NCI-H1092 (cell line): ENCODE measurements at regions not wholly inside any gene's neighbourhood (a gene's known extent, or its start where the extent isn't known, plus 50 kb on each side); places are given as distances from the start of the nearest gene placed in this dataset.

Source experiments
- DNase-seq: peaks from one replicate; lab custom pipeline; 2025; lab: John Stamatoyannopoulos, UW

- no peak for DNase-seq
Observed at GRCh38 chr4:106766519-106766918, 269.6 kb downstream of the DKK2 start.

GRCh38 chr4:106764774-106765173 lies 271.3 kb downstream of the DKK2 start:
- no peak for DNase-seq

- DNase-seq = no peak
Observed at GRCh38 chr4:106762666-106763443, 273.3 kb downstream of the DKK2 start.

GRCh38 chr4:106753426-106753825 lies 282.7 kb downstream of the DKK2 start:
- no peak for DNase-seq

GRCh38 chr4:106746451-106746850 lies 289.7 kb downstream of the DKK2 start:
- no peak for DNase-seq

- DNase-seq = no peak
Observed at GRCh38 chr4:106738121-106738520, 298.0 kb downstream of the DKK2 start.

GRCh38 chr4:106718548-106718947 lies 317.6 kb downstream of the DKK2 start:
- no peak for DNase-seq

- DNase-seq = no peak
Observed at GRCh38 chr4:106717091-106717490, 319.0 kb downstream of the DKK2 start.

GRCh38 chr4:106715825-106716224 lies 320.3 kb downstream of the DKK2 start:
- no peak for DNase-seq

- no peak for DNase-seq
Observed at GRCh38 chr4:106708464-106708816, 327.7 kb downstream of the DKK2 start.

- no peak for DNase-seq
Observed at GRCh38 chr4:106707776-106708463, 328.2 kb downstream of the DKK2 start.

GRCh38 chr4:106704253-106704870 lies 331.8 kb downstream of the DKK2 start:
- DNase-seq = no peak

GRCh38 chr4:106700321-106700720 lies 331.7 kb upstream of the GIMD1 start:
- no peak for DNase-seq

GRCh38 chr4:106698621-106699195 lies 330.1 kb upstream of the GIMD1 start:
- DNase-seq = no peak

- DNase-seq = no peak
Observed at GRCh38 chr4:106695501-106696262, 327.1 kb upstream of the GIMD1 start.

- no peak for DNase-seq
Observed at GRCh38 chr4:106694232-106694631, 325.7 kb upstream of the GIMD1 start.

- DNase-seq = no peak
Observed at GRCh38 chr4:106691749-106692148, 323.2 kb upstream of the GIMD1 start.

- DNase-seq = no peak
Observed at GRCh38 chr4:106690487-106690886, 321.9 kb upstream of the GIMD1 start.

GRCh38 chr4:106687026-106687425 lies 318.4 kb upstream of the GIMD1 start:
- no peak for DNase-seq

GRCh38 chr4:106681381-106681921 lies 312.9 kb upstream of the GIMD1 start:
- no peak for DNase-seq

- no peak for DNase-seq
Observed at GRCh38 chr4:106679063-106679462, 310.5 kb upstream of the GIMD1 start.

- DNase-seq = no peak
Observed at GRCh38 chr4:106677213-106677612, 308.6 kb upstream of the GIMD1 start.
